ENCODE measurements at regions not wholly inside any gene's neighbourhood (a gene's known extent, or its start where the extent isn't known, plus 50 kb on each side); places are given as distances from the start of the nearest gene placed in this dataset.

- H3K4me1 ChIP-seq, result no peaks in the 10 kb centered on the region
Measured at GRCh38 chr11:15418921-15419320, 304.2 kb downstream of the INSC start.

GRCh38 chr11:15419696-15420095 lies 305.0 kb downstream of the INSC start:
- TF ChIP-seq CTCF (IDR thresholded peaks at IDR 0.05) (no peak), POLR2A (IDR thresholded peaks at IDR 0.05) (no peak)
- H3K4me3 ChIP-seq, result no peak overlapping the region

More at GRCh38 chr11:15418921-15419320, 304.2 kb downstream of the INSC start:
- TF ChIP-seq CTCF (IDR thresholded peaks at IDR 0.05), result no peak
- no peak for TF ChIP-seq POLR2A (IDR thresholded peaks at IDR 0.05)
- Histone ChIP-seq H3K9me3 (no peaks in the 10 kb centered on the region), H3K4me3 (no peak overlapping the region), H3K36me3 (no peaks in the 10 kb centered on the region), H3K27me3 (no peaks in the 10 kb centered on the region), H3K27ac (no peak overlapping the region)
- no peak for DNase-seq

GRCh38 chr11:15430381-15430780 lies 315.7 kb downstream of the INSC start:
- Histone ChIP-seq H3K27ac (no peak overlapping the region), H3K36me3 (no peaks in the 10 kb centered on the region), H3K9me3 (no peaks in the 10 kb centered on the region), H3K4me1 (no peaks in the 10 kb centered on the region), H3K4me3 (no peak overlapping the region), H3K27me3 (no peaks in the 10 kb centered on the region)
- TF ChIP-seq POLR2A (IDR thresholded peaks at IDR 0.05) (no peak), CTCF (IDR thresholded peaks at IDR 0.05) (no peak)
- DNase-seq, result no peak

More at GRCh38 chr11:15419696-15420095, 305.0 kb downstream of the INSC start:
- Histone ChIP-seq H3K9me3 (no peaks in the 10 kb centered on the region), H3K36me3 (no peaks in the 10 kb centered on the region), H3K27ac (no peak overlapping the region), H3K27me3 (no peaks in the 10 kb centered on the region), H3K4me1 (no peaks in the 10 kb centered on the region)
- no peak for DNase-seq

- H3K4me3 ChIP-seq, result no peak overlapping the region
- no peaks in the 10 kb centered on the region for H3K36me3 ChIP-seq
- H3K4me1 ChIP-seq, result no peaks in the 10 kb centered on the region
- no peak for TF ChIP-seq POLR2A (IDR thresholded peaks at IDR 0.05)
- TF ChIP-seq CTCF (IDR thresholded peaks at IDR 0.05), result no peak
- DNase-seq, result no peak
- H3K27me3 ChIP-seq, result no peaks in the 10 kb centered on the region
- no peaks in the 10 kb centered on the region for H3K9me3 ChIP-seq
- no peak overlapping the region for H3K27ac ChIP-seq
Measured at GRCh38 chr11:15434529-15434928, 319.8 kb downstream of the INSC start.

GRCh38 chr11:15446315-15446714 lies 331.6 kb downstream of the INSC start:
- no peaks in the 10 kb centered on the region for H3K4me1 ChIP-seq
- H3K4me3 ChIP-seq, result no peak overlapping the region
- no peaks in the 10 kb centered on the region for H3K36me3 ChIP-seq
- H3K27me3 ChIP-seq, result no peaks in the 10 kb centered on the region
- TF ChIP-seq CTCF (IDR thresholded peaks at IDR 0.05) (no peak), POLR2A (IDR thresholded peaks at IDR 0.05) (no peak)
- no peak for DNase-seq
- H3K9me3 ChIP-seq, result no peaks in the 10 kb centered on the region
- H3K27ac ChIP-seq, result no peak overlapping the region

GRCh38 chr11:15446929-15447328 lies 332.2 kb downstream of the INSC start:
- no peak for DNase-seq
- H3K4me3 ChIP-seq, result no peak overlapping the region
- no peaks in the 10 kb centered on the region for H3K27me3 ChIP-seq
- no peak for TF ChIP-seq POLR2A (IDR thresholded peaks at IDR 0.05)
- no peak for TF ChIP-seq CTCF (IDR thresholded peaks at IDR 0.05)
- H3K4me1 ChIP-seq, result no peaks in the 10 kb centered on the region
- H3K9me3 ChIP-seq, result no peaks in the 10 kb centered on the region
- H3K36me3 ChIP-seq, result no peaks in the 10 kb centered on the region
- H3K27ac ChIP-seq, result no peak overlapping the region
